CD14-positive monocyte (primary cell): ENCODE measurements at regions not wholly inside any gene's neighbourhood (a gene's known extent, or its start where the extent isn't known, plus 50 kb on each side); places are given as distances from the start of the nearest gene placed in this dataset.

Source experiments
- DNase-seq, 3 donors: peaks; one replicate each; pipeline ENCODE4 v3.0.0-alpha.2; 2011 to 2022
- H2AFZ ChIP-seq: 2 replicates; pipeline ENCODE4 v1.6.0; 2012; ENCODE audit warnings: mild to moderate bottlenecking, low read depth, low read length, inconsistent platforms; ENCODE audit not compliant: insufficient read depth, poor library complexity, severe bottlenecking
- H3K27ac ChIP-seq, 2 donors: 1 replicate in 1 of 2; 2 replicates in 1 of 2; pipeline ENCODE4 v1.5.1; 2012 to 2013; ENCODE audit warnings: low read length in 2 of 2, control low read depth in 1 of 2, inconsistent platforms in 1 of 2, low read depth in 1 of 2, mild to moderate bottlenecking in 1 of 2
- H3K27me3 ChIP-seq, 2 donors: one replicate each; pipeline versions ENCODE4 v1.6.0 to v1.6.1; 2011 to 2013; ENCODE audit warnings: low read length in 2 of 2; ENCODE audit not compliant: control insufficient read depth in 2 of 2, insufficient read depth in 2 of 2
- H3K36me3 ChIP-seq, 2 donors: replicated peaks in 1 of 2; 1 replicate in 1 of 2; 2 replicates in 1 of 2; pipeline versions ENCODE4 v1.5.1 to v1.6.1; 2012 to 2013; ENCODE audit warnings: low read length in 2 of 2, control low read depth in 1 of 2, inconsistent platforms in 1 of 2, mild to moderate bottlenecking in 1 of 2; ENCODE audit not compliant: insufficient read depth in 2 of 2, control insufficient read depth in 1 of 2
- H3K4me1 ChIP-seq, 2 donors: 1 replicate in 1 of 2; 2 replicates in 1 of 2; pipeline versions ENCODE4 v1.5.1 to v1.6.1; 2012 to 2013; ENCODE audit warnings: low read length in 2 of 2, control low read depth in 1 of 2, inconsistent platforms in 1 of 2, mild to moderate bottlenecking in 1 of 2, moderate library complexity in 1 of 2; ENCODE audit not compliant: insufficient read depth in 2 of 2, control insufficient read depth in 1 of 2
- H3K4me2 ChIP-seq: replicated peaks from 2 replicates; pipeline ENCODE3; 2012; ENCODE audit warnings: low read length, moderate library complexity, mild to moderate bottlenecking; ENCODE audit not compliant: poor library complexity, severe bottlenecking; ENCODE audit errors: extremely low read depth
- H3K4me3 ChIP-seq, 3 experiments: fragments of 200-600 bp in 1 of 3; sonication (generic) in 1 of 3; replicated peaks in 1 of 3; 1 replicate in 2 of 3; 2 replicates in 1 of 3; pipeline ENCODE4 v1.5.1; 2011 to 2013; ENCODE audit warnings: low read length in 3 of 3, mild to moderate bottlenecking in 3 of 3, control low read depth in 2 of 3, low read depth in 2 of 3, inconsistent platforms in 1 of 3, moderate library complexity in 1 of 3
- H3K79me2 ChIP-seq: 2 replicates; pipeline ENCODE4 v1.6.0; 2012; ENCODE audit warnings: mild to moderate bottlenecking, control low read depth, inconsistent platforms, low read length, moderate library complexity; ENCODE audit not compliant: insufficient read depth
- H3K9ac ChIP-seq: 2 replicates; pipeline ENCODE4 v1.6.0; 2017; ENCODE audit warnings: low read length, mild to moderate bottlenecking; ENCODE audit not compliant: insufficient read depth, poor library complexity, severe bottlenecking
- H3K9me3 ChIP-seq, 2 donors: replicated peaks in 1 of 2; 1 replicate in 1 of 2; 2 replicates in 1 of 2; pipeline versions ENCODE4 v1.5.1 to v1.6.1; 2012 to 2013; ENCODE audit warnings: low read length in 2 of 2, control low read depth in 1 of 2; ENCODE audit not compliant: control insufficient read depth in 1 of 2, insufficient read depth in 1 of 2
- H4K20me1 ChIP-seq: 2 replicates; pipeline ENCODE4 v1.6.0; 2012; ENCODE audit warnings: mild to moderate bottlenecking, low read length, control low read depth, moderate library complexity; ENCODE audit not compliant: insufficient read depth
- H3K27ac Mint-ChIP-seq, 7 donors: one replicate each; pipeline ENCODE4 v1.8.0; 2020; ENCODE audit warnings: mild to moderate bottlenecking in 7 of 7, mixed read lengths in 7 of 7, moderate library complexity in 6 of 7, inconsistent platforms in 2 of 7
- H3K27me3 Mint-ChIP-seq, 3 donors: one replicate each; pipeline ENCODE4 v1.8.0; 2021 to 2022; ENCODE audit warnings: low read depth in 3 of 3, mild to moderate bottlenecking in 3 of 3, mixed read lengths in 3 of 3, moderate library complexity in 3 of 3, inconsistent platforms in 1 of 3
- H3K36me3 Mint-ChIP-seq, 2 donors: one replicate each; pipeline ENCODE4 v1.8.0; 2020; ENCODE audit warnings: mixed read lengths in 2 of 2, inconsistent platforms in 1 of 2, mild to moderate bottlenecking in 1 of 2
- H3K4me1 Mint-ChIP-seq: one replicate; pipeline ENCODE4 v1.8.0; 2020; ENCODE audit warnings: mild to moderate bottlenecking, mixed read lengths
- H3K4me3 Mint-ChIP-seq, 2 donors: one replicate each; pipeline ENCODE4 v1.8.0; 2020; ENCODE audit warnings: mild to moderate bottlenecking in 2 of 2, mixed read lengths in 2 of 2, moderate library complexity in 1 of 2
- H3K9me3 Mint-ChIP-seq, 7 donors: one replicate each; pipeline ENCODE4 v1.8.0; 2020 to 2022; ENCODE audit warnings: mixed read lengths in 7 of 7, mild to moderate bottlenecking in 6 of 7, moderate library complexity in 6 of 7, inconsistent platforms in 2 of 7
- WGBS: methylation state at CpG from one replicate; pipeline ENCODE4 v1.1.5; 2013; ENCODE audit warnings: missing lambda C conversion rate; ENCODE audit not compliant: insufficient coverage; 5-methylcytosine and 5-hydroxymethylcytosine counted together
- intact Hi-C, 2 donors: fragments of 100-400 bp; cut with micrococcal nuclease; formaldehyde crosslinking; loops; one replicate each; pipeline versions ENCODE4 v1.15.0 to v1.15.1; 2023
- TF ChIP-seq, protein P1 (sequence below): fragments of 200-600 bp; IDR thresholded peaks from one replicate; pipeline ENCODE4 v1.8.0; 2022; ENCODE audit warnings: antibody characterized with exemption, mild to moderate bottlenecking

DNA sequence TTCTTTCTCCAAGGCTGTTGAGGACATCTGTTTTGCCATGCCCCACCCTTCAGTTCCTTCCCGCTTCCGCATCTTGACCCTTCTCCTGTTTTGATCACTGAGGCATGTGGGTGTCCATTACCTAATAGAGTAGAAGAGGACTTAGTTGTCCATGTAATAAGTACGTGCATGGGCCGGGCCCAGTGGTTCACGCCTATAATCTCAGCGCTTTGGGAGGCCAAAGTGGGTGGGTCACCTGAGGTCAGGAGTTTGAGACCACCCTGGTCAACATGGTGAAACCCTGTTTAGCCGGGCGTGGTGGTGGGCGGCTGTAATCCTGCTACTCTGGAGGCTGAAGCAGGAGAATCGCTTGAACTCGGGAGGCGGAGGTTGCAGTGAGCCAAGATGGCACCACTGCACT, 637.8 kb upstream of the EEF2KMT start:
- 96% methylated on average over 10 of the region's 12 CpGs for WGBS

DNA sequence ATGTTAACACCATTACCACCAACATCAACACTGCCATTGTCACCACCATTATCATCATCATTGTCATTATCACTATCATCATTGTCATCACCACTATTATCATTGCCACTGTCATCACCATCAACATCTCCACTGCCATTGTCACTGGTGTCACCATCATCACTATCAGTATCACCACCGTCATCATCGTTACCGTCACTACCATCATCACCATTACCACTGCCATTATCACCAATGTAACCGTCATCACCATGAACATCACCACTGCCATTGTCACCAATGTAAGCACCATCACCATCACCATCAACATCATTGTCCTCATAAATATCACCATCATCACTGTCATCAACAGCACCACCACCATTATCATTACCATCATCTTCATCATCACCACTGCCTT, 633.2 kb upstream of the EEF2KMT start:
- Histone ChIP-seq H3K36me3 (no peaks in the 10 kb centered on the region), H3K27ac (no peak overlapping the region), H3K4me1 (no peaks in the 10 kb centered on the region), H3K79me2 (no peaks in the 10 kb centered on the region), H3K4me2 (no peak overlapping the region), H3K4me3 (no peak overlapping the region), H3K27me3 (no peaks in the 10 kb centered on the region), H3K9me3 (peaks cover 14 to 30% of the 10 kb centered on the region in 2 donors), H2AFZ (no peak overlapping the region), H3K9ac (no peak overlapping the region), H4K20me1 (no peaks in the 10 kb centered on the region)
- TF ChIP-seq, protein P1, sequence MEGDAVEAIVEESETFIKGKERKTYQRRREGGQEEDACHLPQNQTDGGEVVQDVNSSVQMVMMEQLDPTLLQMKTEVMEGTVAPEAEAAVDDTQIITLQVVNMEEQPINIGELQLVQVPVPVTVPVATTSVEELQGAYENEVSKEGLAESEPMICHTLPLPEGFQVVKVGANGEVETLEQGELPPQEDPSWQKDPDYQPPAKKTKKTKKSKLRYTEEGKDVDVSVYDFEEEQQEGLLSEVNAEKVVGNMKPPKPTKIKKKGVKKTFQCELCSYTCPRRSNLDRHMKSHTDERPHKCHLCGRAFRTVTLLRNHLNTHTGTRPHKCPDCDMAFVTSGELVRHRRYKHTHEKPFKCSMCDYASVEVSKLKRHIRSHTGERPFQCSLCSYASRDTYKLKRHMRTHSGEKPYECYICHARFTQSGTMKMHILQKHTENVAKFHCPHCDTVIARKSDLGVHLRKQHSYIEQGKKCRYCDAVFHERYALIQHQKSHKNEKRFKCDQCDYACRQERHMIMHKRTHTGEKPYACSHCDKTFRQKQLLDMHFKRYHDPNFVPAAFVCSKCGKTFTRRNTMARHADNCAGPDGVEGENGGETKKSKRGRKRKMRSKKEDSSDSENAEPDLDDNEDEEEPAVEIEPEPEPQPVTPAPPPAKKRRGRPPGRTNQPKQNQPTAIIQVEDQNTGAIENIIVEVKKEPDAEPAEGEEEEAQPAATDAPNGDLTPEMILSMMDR = no peak
- peaks cover 0 to 11% (median 5%) of the 10 kb centered on the region in 7 donors for H3K9me3 Mint-ChIP-seq
- H3K36me3 Mint-ChIP-seq = no peaks in the 10 kb centered on the region
- no peak for DNase-seq
- peaks cover 0 to 3% (median 1%) of the 10 kb centered on the region in 3 donors for H3K27me3 Mint-ChIP-seq
- no peak overlapping the region for H3K27ac Mint-ChIP-seq
- 95% methylated on average over 4 of the region's 4 CpGs for whole genome bisulfite sequencing
- H3K4me3 Mint-ChIP-seq = no peak overlapping the region
- no peaks in the 10 kb centered on the region for H3K4me1 Mint-ChIP-seq
- intact Hi-C loops = no loop called here

More for the DNA sequence above, 637.8 kb upstream of the EEF2KMT start:
- H2AFZ ChIP-seq = no peak overlapping the region
- Mint-ChIP-seq H3K27me3 (peaks cover 0 to 5% (median 0%) of the 10 kb centered on the region in 3 donors), H3K4me1 (no peaks in the 10 kb centered on the region), H3K36me3 (no peaks in the 10 kb centered on the region), H3K4me3 (no peak overlapping the region), H3K27ac (no peak overlapping the region), H3K9me3 (peaks cover 0 to 17% (median 5%) of the 10 kb centered on the region in 7 donors)
- no peak overlapping the region for H3K9ac ChIP-seq
- no peak for DNase-seq
- H4K20me1 ChIP-seq = no peaks in the 10 kb centered on the region
- H3K4me2 ChIP-seq = no peak overlapping the region
- no peaks in the 10 kb centered on the region for H3K4me1 ChIP-seq
- TF ChIP-seq, protein P1 = no peak
- no peak overlapping the region for H3K4me3 ChIP-seq
- peaks cover 11 to 23% of the 10 kb centered on the region in 2 donors for H3K9me3 ChIP-seq
- H3K27ac ChIP-seq = no peak overlapping the region
- H3K27me3 ChIP-seq = no peaks in the 10 kb centered on the region
- intact Hi-C loops = no loop called here
- H3K79me2 ChIP-seq = no peaks in the 10 kb centered on the region
- no peaks in the 10 kb centered on the region for H3K36me3 ChIP-seq
